ENCODE measurements at regions not wholly inside any gene's neighbourhood (a gene's known extent, or its start where the extent isn't known, plus 50 kb on each side); places are given as distances from the start of the nearest gene placed in this dataset.

GRCh38 chr10:113987156-113987555 is 56.5 kb upstream of the ADRB1 start:
- Mint-ChIP-seq H3K27ac (no peak overlapping the region), H3K27me3 (peaks cover 14 to 75% (median 25%) of the 10 kb centered on the region in 5 donors), H3K36me3 (peaks cover 0 to 14% (median 4%) of the 10 kb centered on the region in 5 donors), H3K4me1 (peaks cover 13 to 22% (median 16%) of the 10 kb centered on the region in 7 donors), H3K4me3 (no peak overlapping the region), H3K9me3 (peaks cover 3 to 19% (median 10%) of the 10 kb centered on the region in 11 donors)
- intact Hi-C loops (cut with micrococcal nuclease): no loop called here
- H3K9me3 ChIP-seq (ENCODE audit: control insufficient read depth in 2 of 3, low read length in 3 of 3): no peaks in the 10 kb centered on the region
- POLR2A ChIA-PET: no interaction called here
- H3K27ac ChIP-seq (ENCODE audit: low read depth, low read length): no peak overlapping the region
- H3K4me1 ChIP-seq (ENCODE audit: control insufficient read depth in 2 of 2, insufficient read depth in 2 of 2, low read length in 2 of 2): peaks cover 8 to 13% of the 10 kb centered on the region in 2 donors
- H3K4me3 ChIP-seq (ENCODE audit: low read length): no peak overlapping the region
- H3K27me3 ChIP-seq (ENCODE audit: control insufficient read depth in 2 of 2, insufficient read depth in 2 of 2, low read length in 2 of 2): peaks cover 0 to 3% of the 10 kb centered on the region in 2 donors
- H3K36me3 ChIP-seq (ENCODE audit: control insufficient read depth in 2 of 3, insufficient read depth in 3 of 3, low read length in 3 of 3): no peaks in the 10 kb centered on the region
- DNase-seq: no peak
- ATAC-seq: no peak
- CTCF ChIA-PET: no interaction called here

GRCh38 chr10:113987805-113988204 is 55.9 kb upstream of the ADRB1 start:
- Mint-ChIP-seq H3K9me3 (peaks cover 3 to 19% (median 10%) of the 10 kb centered on the region in 11 donors), H3K4me3 (no peak overlapping the region), H3K27ac (no peak overlapping the region), H3K36me3 (peaks cover 0 to 14% (median 4%) of the 10 kb centered on the region in 5 donors), H3K27me3 (peaks cover 18 to 77% (median 28%) of the 10 kb centered on the region in 5 donors), H3K4me1 (peaks cover 11 to 20% (median 14%) of the 10 kb centered on the region in 7 donors)
- no peak overlapping the region for H3K27ac ChIP-seq (ENCODE audit: low read depth, low read length)
- ATAC-seq (peak; percentile 48), DNase-seq (no peak)
- H3K9me3 ChIP-seq (ENCODE audit: control insufficient read depth in 2 of 3, low read length in 3 of 3): no peaks in the 10 kb centered on the region
- H3K4me3 ChIP-seq (ENCODE audit: low read length): no peak overlapping the region
- ChIA-PET CTCF (no interaction called here), POLR2A (no interaction called here)
- H3K4me1 ChIP-seq (ENCODE audit: control insufficient read depth in 2 of 2, insufficient read depth in 2 of 2, low read length in 2 of 2): peaks cover 8 to 13% of the 10 kb centered on the region in 2 donors
- no peaks in the 10 kb centered on the region for H3K36me3 ChIP-seq (ENCODE audit: control insufficient read depth in 2 of 3, insufficient read depth in 3 of 3, low read length in 3 of 3)
- intact Hi-C loops (cut with micrococcal nuclease): no loop called here
- H3K27me3 ChIP-seq (ENCODE audit: control insufficient read depth in 2 of 2, insufficient read depth in 2 of 2, low read length in 2 of 2): peaks cover 0 to 3% of the 10 kb centered on the region in 2 donors

- intact Hi-C loops (cut with micrococcal nuclease): no loop called here
- no peak for DNase-seq
- Mint-ChIP-seq H3K36me3 (peaks cover 0 to 14% (median 4%) of the 10 kb centered on the region in 5 donors), H3K9me3 (peaks cover 3 to 19% (median 10%) of the 10 kb centered on the region in 11 donors), H3K4me1 (peaks cover 6 to 17% (median 10%) of the 10 kb centered on the region in 7 donors), H3K4me3 (no peak overlapping the region), H3K27me3 (peaks cover 20 to 78% (median 34%) of the 10 kb centered on the region in 5 donors), H3K27ac (no peak overlapping the region)
- H3K36me3 ChIP-seq (ENCODE audit: control insufficient read depth in 2 of 3, insufficient read depth in 3 of 3, low read length in 3 of 3): no peaks in the 10 kb centered on the region
- no peaks in the 10 kb centered on the region for H3K9me3 ChIP-seq (ENCODE audit: control insufficient read depth in 2 of 3, low read length in 3 of 3)
- CTCF ChIA-PET: no interaction called here
- H3K27ac ChIP-seq (ENCODE audit: low read depth, low read length): no peak overlapping the region
- no peak overlapping the region for H3K4me3 ChIP-seq (ENCODE audit: low read length)
- ATAC-seq: no peak
- POLR2A ChIA-PET: no interaction called here
- peaks cover 0 to 3% of the 10 kb centered on the region in 2 donors for H3K27me3 ChIP-seq (ENCODE audit: control insufficient read depth in 2 of 2, insufficient read depth in 2 of 2, low read length in 2 of 2)
- peaks cover 5 to 6% of the 10 kb centered on the region in 2 donors for H3K4me1 ChIP-seq (ENCODE audit: control insufficient read depth in 2 of 2, insufficient read depth in 2 of 2, low read length in 2 of 2)
These were observed 55.1 kb upstream of the ADRB1 start for GRCh38 chr10:113988535-113988934.

GRCh38 chr10:113991091-113991860 is 52.4 kb upstream of the ADRB1 start:
- intact Hi-C loops (cut with micrococcal nuclease): no loop called here
- peaks cover 0 to 12% (median 0%) of the 10 kb centered on the region in 7 donors for H3K4me1 Mint-ChIP-seq
- Histone ChIP-seq H3K9me3 (ENCODE audit: control insufficient read depth in 2 of 3, low read length in 3 of 3) (no peaks in the 10 kb centered on the region), H3K4me1 (ENCODE audit: control insufficient read depth in 2 of 2, insufficient read depth in 2 of 2, low read length in 2 of 2) (no peaks in the 10 kb centered on the region), H3K4me3 (ENCODE audit: low read length) (no peak overlapping the region), H3K27ac (ENCODE audit: low read depth, low read length) (no peak overlapping the region), H3K36me3 (ENCODE audit: control insufficient read depth in 2 of 3, insufficient read depth in 3 of 3, low read length in 3 of 3) (no peaks in the 10 kb centered on the region), H3K27me3 (ENCODE audit: control insufficient read depth in 2 of 2, insufficient read depth in 2 of 2, low read length in 2 of 2) (peaks cover 0 to 3% of the 10 kb centered on the region in 2 donors)
- peaks cover 0 to 10% (median 4%) of the 10 kb centered on the region in 5 donors for H3K36me3 Mint-ChIP-seq
- peaks cover 25 to 83% (median 39%) of the 10 kb centered on the region in 5 donors for H3K27me3 Mint-ChIP-seq
- DNase-seq: peak in 1 of 9 donors; percentile 27
- peaks cover 0 to 19% (median 10%) of the 10 kb centered on the region in 11 donors for H3K9me3 Mint-ChIP-seq
- ChIA-PET POLR2A (no interaction called here), CTCF (no interaction called here)
- ATAC-seq: no peak
- H3K4me3 Mint-ChIP-seq: no peak overlapping the region
- no peak overlapping the region for H3K27ac Mint-ChIP-seq

- intact Hi-C loops (cut with micrococcal nuclease): no loop called here
These were observed 51.1 kb upstream of the ADRB1 start for GRCh38 chr10:113992471-113993011.

GRCh38 chr10:113993489-113993991 is 50.1 kb upstream of the ADRB1 start:
- ChIA-PET POLR2A (no interaction called here), CTCF (no interaction called here)
- DNase-seq: peak in 1 of 9 donors; percentile 8
- Histone ChIP-seq H3K27me3 (ENCODE audit: control insufficient read depth in 2 of 2, insufficient read depth in 2 of 2, low read length in 2 of 2) (peaks cover 0 to under 1% of the 10 kb centered on the region in 2 donors), H3K27ac (ENCODE audit: low read depth, low read length) (no peak overlapping the region), H3K4me1 (ENCODE audit: control insufficient read depth in 2 of 2, insufficient read depth in 2 of 2, low read length in 2 of 2) (no peaks in the 10 kb centered on the region), H3K9me3 (ENCODE audit: control insufficient read depth in 2 of 3, low read length in 3 of 3) (no peaks in the 10 kb centered on the region), H3K36me3 (ENCODE audit: control insufficient read depth in 2 of 3, insufficient read depth in 3 of 3, low read length in 3 of 3) (no peaks in the 10 kb centered on the region), H3K4me3 (ENCODE audit: low read length) (no peak overlapping the region)
- Mint-ChIP-seq H3K4me3 (no peak overlapping the region), H3K4me1 (peaks cover 0 to 10% (median 0%) of the 10 kb centered on the region in 7 donors), H3K27me3 (peaks cover 29 to 79% (median 44%) of the 10 kb centered on the region in 5 donors), H3K9me3 (no peaks in the 10 kb centered on the region), H3K36me3 (no peaks in the 10 kb centered on the region), H3K27ac (no peak overlapping the region)
- ATAC-seq: peak; percentile 8
- intact Hi-C loops (cut with micrococcal nuclease): no loop called here

More at GRCh38 chr10:113992471-113993011, 51.1 kb upstream of the ADRB1 start:
- no peaks in the 10 kb centered on the region for H3K36me3 ChIP-seq (ENCODE audit: control insufficient read depth in 2 of 3, insufficient read depth in 3 of 3, low read length in 3 of 3)
- ATAC-seq (no peak), DNase-seq (no peak)
- H3K4me1 ChIP-seq (ENCODE audit: control insufficient read depth in 2 of 2, insufficient read depth in 2 of 2, low read length in 2 of 2): no peaks in the 10 kb centered on the region
- H3K4me3 Mint-ChIP-seq: no peak overlapping the region
- H3K27ac Mint-ChIP-seq: no peak overlapping the region
- POLR2A ChIA-PET: no interaction called here
- H3K27ac ChIP-seq (ENCODE audit: low read depth, low read length): no peak overlapping the region
- H3K27me3 Mint-ChIP-seq: peaks cover 29 to 84% (median 44%) of the 10 kb centered on the region in 5 donors
- H3K9me3 Mint-ChIP-seq: peaks cover 0 to 8% (median 6%) of the 10 kb centered on the region in 11 donors
- H3K4me1 Mint-ChIP-seq: peaks cover 0 to 12% (median 0%) of the 10 kb centered on the region in 7 donors
- H3K9me3 ChIP-seq (ENCODE audit: control insufficient read depth in 2 of 3, low read length in 3 of 3): no peaks in the 10 kb centered on the region
- peaks cover 0 to 3% of the 10 kb centered on the region in 2 donors for H3K27me3 ChIP-seq (ENCODE audit: control insufficient read depth in 2 of 2, insufficient read depth in 2 of 2, low read length in 2 of 2)
- peaks cover 0 to 5% (median 0%) of the 10 kb centered on the region in 5 donors for H3K36me3 Mint-ChIP-seq
- H3K4me3 ChIP-seq (ENCODE audit: low read length): no peak overlapping the region
- CTCF ChIA-PET: no interaction called here
